NCI-H748 (cell line): ENCODE measurements at regions not wholly inside any gene's neighbourhood (a gene's known extent, or its start where the extent isn't known, plus 50 kb on each side); places are given as distances from the start of the nearest gene placed in this dataset.
A peak's percentile ranks its signal among the peaks of the same experiment; 100 is the strongest.
"Not testable (repeated sequence)": the region's sequence is repeated elsewhere in the genome, so short reads cannot be mapped to it uniquely, and the experiment has no call there.

Source experiments
- DNase-seq: peaks from one replicate; lab custom pipeline; 2025; ENCODE audit not compliant: unreplicated experiment; lab: John Stamatoyannopoulos, UW

DNA sequence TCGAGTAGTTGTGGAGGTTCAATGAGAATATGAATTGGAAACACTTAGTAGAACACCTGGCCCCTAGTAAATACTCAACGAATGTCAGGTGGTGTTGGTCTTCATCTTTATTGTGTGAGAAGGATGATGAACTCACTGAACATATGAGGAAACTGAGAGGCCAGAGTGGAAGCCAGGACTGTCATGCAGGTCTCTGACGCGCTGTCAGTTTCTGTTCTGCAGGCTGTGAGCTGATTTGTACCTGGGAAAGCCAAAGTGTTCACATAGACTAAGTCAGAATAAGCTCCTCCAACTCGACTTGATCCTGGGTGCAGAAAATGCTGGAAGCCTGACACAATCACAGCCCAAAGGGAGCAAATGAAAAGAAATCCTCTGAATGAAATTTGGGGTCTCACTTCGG, 222.2 kb downstream of the LY86 start:
- DNase-seq, result peak; percentile 42

DNA sequence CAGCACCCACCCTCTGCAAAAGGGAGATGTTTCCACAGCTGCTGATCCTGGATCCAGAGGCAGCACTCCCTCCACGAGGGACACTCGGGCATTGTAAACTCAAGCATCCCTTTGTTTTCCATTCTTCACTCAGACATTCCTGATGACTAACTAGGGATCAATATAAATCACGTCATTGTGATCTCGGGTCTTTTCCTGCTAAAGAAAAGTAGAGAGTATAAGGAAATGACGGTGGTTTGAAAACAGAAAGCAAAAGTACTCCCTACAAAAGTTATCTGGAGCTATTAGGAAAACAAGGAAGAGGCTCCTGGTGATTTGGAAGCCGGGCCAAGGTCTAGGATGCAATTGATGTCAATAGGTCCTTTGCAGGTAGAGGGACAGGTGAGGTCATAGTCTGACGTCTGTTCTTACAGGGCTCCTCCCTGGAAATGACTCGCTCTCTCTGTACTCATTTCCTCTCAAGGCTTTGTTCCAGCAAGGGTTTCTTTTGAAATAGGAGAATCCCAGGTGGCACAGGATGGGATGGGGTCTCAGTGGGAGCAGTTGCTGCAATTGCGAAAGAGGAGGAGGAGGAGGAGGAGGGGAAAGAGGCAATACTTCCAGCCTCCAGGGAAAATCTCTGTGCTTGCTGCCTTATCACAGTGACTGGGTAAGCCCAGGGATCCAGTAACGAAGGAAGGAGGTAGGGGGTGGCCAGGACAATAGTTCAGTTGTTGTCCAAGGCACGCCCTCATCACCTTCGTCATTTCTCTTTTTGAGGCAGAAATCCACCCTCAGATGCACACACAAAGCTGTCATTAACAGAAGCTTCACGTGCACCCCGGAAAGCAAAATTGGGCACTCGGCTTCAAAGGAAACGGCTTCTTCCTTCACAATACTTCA, 222.8 kb downstream of the LY86 start:
- peak; percentile 94 for DNase-seq

DNA sequence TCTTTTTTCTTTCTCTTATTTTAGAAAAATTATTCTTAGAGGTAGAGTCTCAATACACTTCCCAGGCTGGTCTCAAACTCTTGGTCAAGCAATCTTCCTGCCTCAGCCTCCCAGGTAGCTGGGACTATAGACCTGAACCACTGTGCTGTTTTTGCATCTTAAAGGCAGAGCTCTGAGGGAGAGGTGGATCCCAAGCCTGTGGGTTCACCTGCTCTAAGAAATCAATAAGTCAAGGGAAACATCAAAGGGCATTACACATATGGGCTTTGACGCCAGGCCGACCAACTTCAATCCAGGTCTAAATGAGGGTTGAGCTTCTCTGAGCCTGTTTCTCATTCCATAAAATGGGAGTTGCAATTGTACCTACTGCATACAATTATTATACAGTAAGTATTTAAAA, 223.9 kb downstream of the LY86 start:
- no peak for DNase-seq

DNA sequence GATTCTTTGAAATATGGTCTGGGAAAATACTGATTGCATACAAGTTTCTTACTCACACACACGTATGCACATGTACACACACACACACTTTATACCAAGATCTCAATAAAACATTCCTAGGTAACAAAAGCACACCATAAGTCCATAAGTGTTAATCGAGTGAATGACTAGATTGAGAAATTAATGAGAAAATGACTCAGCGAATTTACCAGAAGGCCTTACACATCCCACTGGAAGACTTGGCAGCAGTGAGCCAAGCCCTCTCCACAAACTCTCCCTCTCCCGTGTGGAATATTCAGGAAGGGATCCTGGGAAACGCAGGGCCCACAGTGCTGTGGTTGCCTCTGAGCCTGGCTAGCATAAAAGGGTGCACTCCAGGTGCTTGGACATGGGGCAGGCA, 227.2 kb downstream of the LY86 start:
- DNase-seq, result no peak

DNA sequence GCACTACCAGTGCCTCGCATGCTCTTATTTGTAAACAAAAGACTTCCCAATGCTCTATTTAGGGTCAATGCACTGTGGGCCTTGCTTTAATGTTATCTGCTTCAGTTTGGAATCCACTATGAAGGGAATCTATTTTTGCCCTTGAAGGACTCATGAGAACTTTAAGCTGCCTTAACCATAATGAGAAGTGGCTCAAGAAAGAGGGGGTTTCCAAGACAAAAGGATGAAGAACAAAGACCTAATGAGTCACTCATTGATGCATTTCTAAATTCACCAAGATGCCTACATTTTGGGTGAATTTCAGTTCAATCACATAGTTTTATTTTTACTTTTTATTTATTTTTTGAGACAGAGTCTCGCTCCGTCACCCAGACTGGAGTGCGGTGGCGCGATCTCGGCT, 228.2 kb downstream of the LY86 start:
- DNase-seq, result no peak

DNA sequence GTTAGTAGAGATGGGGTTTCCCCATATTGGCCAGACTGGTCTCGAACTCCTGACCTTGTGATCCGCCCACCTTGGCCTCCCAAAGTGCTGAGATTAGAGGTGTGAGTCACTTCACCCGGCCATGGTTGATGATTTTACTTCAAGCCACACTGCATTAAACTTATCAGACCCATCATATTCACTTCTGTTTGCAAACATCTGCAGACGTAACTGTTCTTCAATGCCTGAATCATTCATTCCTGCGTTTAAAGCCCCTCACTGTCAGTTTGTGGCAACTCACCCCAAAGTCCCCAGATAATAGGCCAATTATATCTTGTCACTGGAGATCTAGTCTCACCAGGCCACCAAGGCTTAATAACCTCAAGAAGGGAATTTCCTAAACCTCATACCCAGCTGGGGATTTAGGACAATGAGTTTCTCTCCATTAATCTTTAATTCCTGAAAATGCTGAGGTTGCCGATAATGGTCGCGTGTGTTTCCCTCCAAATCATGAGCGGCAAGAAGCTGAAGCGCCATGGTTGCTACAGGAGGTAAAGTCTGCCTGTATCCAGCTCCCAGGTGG, 229.6 kb downstream of the LY86 start:
- DNase-seq, result no peak

DNA sequence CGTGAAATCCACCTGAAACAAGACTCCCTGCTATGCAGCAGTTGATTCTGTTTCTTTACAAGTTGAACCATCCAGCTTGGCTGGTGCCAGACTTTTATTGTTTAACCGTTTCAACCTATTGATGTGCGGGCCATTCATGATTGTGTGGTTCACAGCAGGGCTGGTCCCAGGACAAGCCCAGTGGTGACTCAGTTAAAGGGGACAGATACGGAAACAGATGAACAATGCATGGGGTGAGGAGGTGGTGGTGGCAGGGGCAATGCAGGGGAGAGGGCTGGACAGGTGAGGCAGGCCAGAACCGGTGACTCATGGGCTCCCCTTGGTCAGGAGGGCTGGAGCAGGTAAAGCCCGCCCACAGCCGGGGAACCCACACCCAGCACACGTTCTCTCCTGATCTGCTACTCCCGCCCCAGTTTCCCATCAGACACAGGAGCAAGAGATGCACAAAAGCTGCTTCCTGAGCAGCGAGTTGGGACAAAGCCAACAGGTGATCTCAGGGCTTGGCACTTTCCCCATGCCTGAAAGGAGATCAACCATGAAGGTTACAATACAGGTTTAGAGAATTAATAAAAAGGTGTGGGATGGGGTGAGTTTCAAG, 232.2 kb downstream of the LY86 start:
- peak; percentile 85 for DNase-seq

DNA sequence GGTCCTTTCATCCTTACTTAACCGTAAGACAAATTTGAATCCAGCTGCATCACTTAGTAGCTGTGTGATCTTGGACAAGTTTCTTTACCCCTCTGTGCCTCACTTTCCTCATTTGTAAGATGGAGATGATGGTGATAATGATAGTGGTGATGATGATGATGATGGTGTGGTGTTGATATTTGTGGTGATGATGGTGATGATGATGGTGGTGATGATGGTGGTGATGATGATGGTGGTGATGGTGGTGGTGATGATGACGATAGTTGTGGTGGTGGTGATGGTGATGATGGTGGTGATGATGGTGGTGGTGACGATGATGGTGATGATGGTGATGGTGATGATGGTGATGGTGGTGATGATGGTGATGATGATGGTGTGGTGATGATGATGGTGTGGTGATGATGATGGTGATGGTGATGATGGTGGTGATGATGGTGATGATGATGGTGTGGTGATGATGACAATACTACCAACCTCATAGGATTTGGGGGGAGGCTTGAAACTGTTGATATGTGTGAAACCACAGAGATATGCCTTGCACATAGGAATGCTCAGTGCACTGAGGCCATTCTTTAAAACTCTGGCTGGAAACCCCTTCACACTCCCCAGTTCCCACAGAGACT, 233.2 kb downstream of the LY86 start:
- DNase-seq, result no peak

DNA sequence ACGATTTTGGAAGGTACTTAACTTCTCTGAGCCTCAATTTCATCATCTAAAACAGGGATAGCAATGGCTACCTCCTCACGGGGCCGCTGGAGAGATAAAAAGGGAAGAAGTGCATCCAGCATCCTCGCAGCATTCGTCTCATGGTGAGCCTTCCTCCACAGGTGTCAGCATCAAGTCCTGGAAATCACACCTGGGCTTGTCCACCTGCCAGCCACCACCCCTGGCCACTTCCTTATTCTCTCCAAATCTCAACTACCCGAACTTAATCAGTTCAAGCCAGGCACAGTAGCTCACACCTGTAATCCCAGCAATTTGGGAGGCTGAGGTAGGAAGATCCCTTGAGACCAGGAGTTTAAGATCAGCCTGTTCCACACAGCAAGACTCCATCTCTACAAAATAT, 234.5 kb downstream of the LY86 start:
- no peak for DNase-seq

DNA sequence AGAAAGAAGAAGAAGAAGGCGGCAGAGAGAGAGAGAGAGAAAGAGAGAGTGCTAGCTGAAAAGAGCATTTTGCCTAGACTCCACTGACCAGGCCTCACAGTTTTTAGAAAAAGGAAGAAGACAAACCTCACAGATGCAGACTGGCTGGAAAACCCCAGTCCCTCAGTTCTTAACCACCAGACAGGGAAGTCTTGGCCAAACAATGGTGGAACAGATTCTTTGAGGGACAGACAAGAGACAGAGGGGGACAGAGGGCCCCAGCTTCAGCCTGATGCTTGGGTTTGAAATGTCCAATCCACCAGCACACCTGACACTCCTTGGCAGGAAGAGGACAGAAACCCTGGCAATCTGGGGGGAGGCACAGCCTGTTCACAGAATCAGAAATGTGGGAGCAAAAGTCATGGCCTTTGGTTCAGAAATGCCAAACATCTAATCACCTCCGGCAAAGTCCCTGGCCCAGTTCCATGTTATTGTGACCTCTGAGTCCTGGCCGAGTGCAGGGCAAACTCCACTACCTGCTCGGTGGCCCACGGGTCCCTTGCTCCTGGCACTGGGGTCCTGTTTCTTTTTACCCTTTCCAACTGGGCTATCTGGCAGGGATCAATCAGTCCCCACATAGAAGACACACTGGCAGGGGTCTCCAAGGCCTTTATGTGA, 235.2 kb downstream of the LY86 start:
- no peak for DNase-seq

DNA sequence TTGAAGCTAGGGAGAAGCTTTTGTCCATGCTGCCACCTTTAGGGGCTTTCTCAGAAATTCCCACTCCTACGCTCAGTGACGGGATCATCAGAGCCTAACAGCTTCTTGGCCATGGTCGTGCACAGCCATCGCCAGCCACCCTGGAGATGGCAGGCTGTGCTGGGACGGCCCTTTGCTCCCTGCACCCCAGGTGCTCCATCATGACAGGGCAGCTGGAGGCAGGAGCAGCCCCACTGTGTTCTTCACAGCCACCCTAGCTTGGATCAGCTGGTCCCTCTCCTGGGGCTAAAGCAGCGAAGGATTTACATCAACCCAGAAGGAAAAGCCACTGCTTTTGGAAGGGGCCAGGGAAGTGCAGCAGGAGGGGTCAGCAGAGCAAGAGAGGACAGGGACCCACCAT, 235.9 kb downstream of the LY86 start:
- no peak for DNase-seq

DNA sequence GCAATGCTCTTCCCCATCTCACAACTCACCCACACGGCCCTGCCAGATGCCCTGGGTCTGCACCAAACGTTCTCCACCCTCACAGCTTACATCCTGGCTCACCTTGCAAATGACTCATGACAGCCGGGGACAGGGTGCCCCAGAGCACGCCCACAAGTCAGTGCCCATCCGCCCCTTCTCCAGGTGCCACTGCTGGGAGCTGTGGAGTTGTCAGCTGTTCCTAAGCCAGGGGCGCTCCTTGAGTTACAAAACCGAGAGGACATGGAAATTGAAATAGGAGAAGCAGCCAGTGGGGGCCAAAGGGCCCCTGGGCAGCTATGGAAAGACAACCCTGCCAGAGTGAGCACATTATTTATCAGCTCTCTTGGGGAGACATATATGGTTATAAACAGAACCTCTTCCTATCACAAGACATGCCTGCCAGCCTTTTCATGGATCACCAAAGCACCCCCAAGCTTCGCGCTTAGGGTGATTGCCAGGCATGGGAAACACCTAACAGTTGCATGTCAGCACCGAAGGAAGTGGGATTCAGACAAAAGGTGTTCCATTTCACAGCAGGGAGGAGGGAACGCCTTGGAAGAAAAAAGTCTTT, 236.8 kb downstream of the LY86 start:
- no peak for DNase-seq

DNA sequence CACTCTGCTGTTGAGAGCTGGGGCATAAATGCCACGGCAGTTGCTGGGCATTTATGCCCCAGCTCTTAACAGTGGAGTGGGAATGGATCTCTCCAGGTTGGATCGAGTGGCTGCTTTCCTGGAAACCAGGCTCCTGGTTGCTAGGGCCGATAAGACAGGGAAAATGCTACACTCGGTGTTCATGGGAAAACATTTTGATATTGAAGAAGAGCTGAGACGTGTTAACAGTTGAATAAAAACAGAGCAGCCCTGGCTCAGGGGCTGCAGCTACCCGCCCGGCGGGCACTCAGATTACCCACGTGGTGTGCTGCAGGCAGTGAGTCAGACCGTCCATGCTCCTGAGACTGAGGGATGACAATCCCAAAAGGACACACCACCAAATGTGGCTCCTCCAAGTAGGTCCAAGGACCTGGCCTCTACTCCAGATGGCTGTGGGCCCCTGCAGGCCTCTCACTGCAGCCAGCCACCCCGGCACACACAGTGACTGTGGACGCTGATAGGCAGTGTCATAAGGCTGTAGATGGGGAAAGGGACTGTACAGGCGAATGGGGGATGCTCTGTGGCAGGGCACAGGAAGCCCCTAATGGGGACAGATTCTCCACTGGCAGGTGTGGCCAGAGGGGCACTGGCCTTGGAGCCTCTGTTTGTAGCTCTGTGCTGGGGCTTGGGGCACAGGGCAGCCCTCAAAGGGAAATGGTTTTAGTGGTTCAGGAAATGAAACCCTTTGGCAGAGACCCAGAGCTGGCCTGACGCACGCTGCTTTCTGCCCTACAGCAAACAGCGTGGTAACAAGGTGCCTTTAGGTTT, 237.8 kb downstream of the LY86 start:
- DNase-seq, result peak; percentile 49

DNA sequence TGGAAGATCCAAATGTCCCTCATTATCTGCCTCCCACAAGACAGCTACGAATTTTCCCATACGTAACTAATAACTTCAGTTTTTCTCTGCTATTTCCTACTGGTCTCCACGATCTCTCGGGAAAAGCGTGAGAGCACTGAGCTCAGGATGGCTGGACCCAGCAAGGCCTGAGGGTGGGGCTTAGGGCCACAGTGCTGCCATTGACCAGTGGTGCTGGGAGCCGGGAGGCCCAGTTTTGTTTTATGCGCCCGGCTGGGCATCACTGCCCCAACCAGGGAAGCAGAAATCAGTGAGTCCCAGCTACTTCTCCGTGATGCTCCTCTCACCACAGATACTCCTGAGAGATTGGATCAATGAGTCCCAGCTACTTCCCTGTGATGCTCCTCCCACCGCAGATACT, 238.4 kb downstream of the LY86 start:
- DNase-seq, result no peak

DNA sequence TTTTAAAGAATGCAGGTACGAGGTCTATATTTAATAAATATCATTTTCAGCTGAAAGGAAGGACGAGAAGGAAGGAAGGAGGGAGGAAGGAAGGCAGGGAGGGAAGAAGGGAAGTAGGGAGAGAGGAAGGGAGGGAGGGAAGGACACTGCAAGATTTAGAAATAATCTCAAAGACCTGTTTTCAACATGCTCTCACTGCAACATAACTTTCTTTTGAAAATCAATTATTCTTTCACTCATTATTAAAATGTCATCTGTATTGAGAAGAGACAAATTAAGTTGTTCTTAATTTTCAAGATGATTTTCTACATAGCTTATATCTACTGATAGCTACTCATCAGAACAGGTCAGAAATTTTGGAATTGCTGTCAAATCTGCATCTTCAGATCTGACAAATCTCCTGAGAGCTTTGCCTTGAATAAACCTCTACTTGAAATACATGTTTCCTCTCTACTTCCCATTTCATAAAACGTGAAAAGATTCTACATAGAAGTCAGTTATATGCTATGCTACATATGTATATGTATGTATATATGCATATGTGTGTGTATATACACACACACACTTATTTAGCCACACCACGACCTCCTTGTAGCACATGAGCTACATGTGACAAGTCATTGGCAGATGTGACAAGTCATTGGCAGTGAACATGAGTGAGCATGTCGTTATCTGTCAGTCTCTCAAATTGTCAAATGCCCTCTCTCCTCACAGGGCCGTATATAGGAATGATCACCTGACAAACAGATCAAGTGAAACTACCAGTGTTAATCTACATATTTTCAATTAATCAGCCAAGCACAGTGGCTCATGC, 241.6 kb downstream of the LY86 start:
- DNase-seq, result no peak

DNA sequence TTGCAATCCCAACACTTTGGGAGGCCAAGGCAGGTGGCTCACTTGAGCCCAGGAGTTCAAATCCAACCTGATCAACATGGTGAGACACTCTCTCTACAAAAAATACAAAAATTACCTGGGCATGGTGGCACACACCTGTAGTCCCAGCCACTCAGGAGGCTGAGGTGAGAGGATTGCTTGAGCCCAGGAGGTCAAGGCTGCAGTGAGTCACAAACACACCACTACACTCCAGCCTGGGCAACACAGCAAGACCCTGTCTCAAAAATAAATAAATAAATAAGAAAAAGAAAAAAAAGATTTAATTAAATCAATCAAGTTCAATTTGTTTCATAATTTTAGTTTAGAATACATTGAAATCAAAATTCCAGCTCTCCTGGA, 242.2 kb downstream of the LY86 start:
- DNase-seq, result not testable (repeated sequence)

DNA sequence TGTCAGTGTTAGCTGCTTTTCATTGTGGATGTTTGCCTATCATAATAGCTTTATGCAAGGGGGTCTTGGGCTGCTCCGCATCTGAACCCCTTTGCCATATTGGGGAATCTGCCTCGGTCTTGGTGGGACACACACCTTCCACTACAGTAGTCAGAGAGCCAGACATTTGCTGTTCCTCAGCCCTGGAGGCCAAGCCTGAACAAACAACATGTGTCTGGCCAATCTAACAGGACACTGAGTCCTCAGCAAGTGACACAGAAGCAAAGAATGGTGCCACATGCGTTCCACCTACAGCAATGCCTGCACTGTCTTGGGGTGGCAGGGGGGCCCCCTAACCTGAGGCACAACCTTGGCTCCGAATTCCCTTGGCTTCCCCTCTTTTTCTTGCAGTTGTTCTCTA, 243.9 kb downstream of the LY86 start:
- no peak for DNase-seq

DNA sequence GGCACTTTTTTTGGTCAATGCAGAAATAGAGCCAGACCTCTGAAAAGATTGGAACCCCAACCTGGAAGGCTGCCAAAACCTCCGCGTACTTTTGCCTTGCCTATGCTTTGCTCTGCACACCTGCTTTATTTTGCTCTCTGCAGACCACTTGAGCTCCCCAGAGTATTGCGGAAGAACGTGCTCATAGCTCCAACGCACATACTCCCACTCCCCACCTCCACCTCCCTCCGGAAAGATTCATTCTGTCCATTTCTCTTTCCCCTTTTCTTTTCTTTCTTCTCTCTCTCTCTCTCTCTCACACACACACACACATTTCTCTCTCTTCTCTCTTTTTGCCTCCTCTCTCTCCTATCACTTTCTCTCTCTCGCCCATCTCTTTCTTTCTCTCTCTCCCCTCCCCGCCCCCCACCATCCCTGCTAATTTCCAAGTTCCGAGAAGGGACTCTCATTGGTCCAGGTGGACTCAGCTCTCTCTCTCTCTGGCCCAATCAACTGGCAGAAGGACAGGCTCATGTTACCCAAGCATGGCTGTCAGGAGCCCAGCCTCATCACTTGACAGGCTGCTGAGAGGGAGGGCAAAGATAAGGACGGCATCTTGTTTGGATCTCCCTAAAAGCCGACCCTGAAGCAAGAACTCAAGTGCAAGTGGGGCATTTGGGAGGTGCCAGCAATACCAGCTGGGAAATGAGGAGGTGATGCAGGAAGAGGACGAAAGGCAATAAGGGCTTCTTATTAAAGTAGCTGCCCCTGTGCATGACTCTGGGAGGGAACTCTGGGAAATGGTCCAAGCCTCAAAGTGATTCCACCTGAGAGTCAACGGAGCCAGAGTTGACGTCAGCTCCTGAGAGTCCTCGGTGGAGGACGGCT, 246.1 kb downstream of the LY86 start:
- peak; percentile 95 for DNase-seq

DNA sequence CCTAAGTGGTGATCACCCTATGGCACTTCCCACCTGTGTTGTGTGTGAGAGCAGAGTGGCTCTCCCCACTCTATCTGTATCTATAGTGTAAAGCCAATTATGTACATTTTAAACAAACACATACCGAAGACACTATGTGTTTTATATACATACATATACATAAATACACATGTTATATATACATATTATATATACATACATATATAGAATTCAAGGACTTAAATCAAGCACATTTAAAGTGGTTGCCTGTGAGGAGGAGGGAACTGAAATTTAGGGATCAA, 246.6 kb downstream of the LY86 start:
- no peak for DNase-seq
